GM20000 (cell line): ENCODE measurements at regions not wholly inside any gene's neighbourhood (a gene's known extent, or its start where the extent isn't known, plus 50 kb on each side); places are given as distances from the start of the nearest gene placed in this dataset.
"Not testable (repeated sequence)": the region's sequence is repeated elsewhere in the genome, so short reads cannot be mapped to it uniquely, and the experiment has no call there.

Experiments used
- DNase-seq: peaks from one replicate; pipeline ENCODE4 v3.0.0; 2012; ENCODE audit warnings: low spot score
- TF ChIP-seq, protein P1 (sequence below): IDR thresholded peaks from 2 replicates; pipeline ENCODE4 v1.5.1; 2012; ENCODE audit warnings: mild to moderate bottlenecking, control low read depth; ENCODE audit errors: extremely low read depth, missing control alignments

DNA sequence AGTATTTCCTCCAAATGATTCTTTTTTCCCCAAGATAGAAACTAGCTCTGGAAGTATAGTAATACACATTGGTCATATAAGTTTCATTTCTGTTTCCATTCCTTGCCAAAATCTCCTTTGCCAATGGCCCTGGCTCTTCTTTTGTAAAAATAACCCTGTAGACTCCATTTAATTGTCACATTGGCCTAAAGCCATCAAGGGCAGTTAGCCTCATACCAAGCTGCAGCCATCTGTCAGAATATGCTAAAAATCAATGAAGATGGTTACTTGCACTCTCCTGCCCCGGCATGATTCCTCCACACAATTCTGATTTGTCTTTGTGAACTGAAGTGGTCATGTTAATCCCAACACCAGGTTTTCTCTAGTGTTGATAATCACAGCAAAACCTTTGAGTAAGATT is 380.5 kb downstream of the SH2D1A start:
- TF ChIP-seq, protein P1, sequence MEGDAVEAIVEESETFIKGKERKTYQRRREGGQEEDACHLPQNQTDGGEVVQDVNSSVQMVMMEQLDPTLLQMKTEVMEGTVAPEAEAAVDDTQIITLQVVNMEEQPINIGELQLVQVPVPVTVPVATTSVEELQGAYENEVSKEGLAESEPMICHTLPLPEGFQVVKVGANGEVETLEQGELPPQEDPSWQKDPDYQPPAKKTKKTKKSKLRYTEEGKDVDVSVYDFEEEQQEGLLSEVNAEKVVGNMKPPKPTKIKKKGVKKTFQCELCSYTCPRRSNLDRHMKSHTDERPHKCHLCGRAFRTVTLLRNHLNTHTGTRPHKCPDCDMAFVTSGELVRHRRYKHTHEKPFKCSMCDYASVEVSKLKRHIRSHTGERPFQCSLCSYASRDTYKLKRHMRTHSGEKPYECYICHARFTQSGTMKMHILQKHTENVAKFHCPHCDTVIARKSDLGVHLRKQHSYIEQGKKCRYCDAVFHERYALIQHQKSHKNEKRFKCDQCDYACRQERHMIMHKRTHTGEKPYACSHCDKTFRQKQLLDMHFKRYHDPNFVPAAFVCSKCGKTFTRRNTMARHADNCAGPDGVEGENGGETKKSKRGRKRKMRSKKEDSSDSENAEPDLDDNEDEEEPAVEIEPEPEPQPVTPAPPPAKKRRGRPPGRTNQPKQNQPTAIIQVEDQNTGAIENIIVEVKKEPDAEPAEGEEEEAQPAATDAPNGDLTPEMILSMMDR: no peak
- DNase-seq: no peak

DNA sequence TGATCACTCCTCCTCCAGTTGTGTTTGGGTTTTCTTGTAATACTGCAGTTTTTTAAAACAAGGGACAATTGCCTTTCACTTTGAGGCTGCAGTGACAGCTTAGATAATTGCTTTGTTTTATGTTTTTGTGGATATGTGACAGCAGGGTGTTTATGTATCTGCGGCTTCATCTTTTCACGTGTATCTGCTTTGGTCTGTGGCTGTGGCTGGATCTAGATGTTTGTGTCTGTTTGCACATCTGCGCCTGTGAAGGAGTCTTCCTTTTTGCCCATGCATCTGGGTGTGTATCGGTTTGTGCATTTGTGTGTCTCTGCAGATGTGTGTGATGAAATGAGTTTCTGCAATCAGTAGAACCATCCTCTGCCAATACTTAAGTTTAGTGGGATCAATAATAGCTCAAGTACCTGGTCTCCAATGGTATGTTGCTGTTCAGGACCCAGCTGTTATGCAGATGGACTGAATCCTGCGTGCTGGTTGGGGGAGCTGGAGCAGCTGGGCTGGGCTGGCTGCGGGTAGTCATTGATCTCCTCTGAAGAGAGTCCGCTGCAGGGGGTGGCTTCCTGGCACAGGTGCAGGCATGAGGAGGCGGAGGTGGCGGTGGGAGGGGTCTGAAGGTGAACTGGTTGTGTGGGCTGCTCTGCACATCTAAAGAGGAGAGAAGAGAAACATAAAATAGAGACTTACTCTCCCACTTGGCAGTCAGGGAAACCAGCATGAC is 390.3 kb downstream of the SH2D1A start:
- DNase-seq: no peak
- TF ChIP-seq, protein P1: no peak

DNA sequence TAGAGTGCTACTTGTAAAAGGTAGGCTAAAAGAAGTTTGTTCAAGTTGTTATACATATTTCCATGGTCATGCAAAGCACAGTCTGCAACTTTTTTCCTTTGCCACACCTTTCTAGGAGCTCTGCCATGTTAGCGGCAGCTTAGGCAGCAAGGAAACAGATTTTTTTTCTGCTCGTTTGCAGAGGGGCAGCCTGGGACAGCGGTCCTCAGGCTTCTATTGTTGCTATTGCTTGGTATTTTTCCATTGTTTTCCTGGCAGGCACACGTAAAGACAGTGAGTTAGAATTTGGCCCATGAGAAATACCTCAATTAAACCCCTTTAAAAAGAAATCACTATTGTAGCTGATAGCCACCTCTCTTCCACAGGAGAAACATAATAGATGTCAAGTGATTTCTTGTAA is 391.4 kb downstream of the SH2D1A start:
- TF ChIP-seq, protein P1: no peak
- no peak for DNase-seq

DNA sequence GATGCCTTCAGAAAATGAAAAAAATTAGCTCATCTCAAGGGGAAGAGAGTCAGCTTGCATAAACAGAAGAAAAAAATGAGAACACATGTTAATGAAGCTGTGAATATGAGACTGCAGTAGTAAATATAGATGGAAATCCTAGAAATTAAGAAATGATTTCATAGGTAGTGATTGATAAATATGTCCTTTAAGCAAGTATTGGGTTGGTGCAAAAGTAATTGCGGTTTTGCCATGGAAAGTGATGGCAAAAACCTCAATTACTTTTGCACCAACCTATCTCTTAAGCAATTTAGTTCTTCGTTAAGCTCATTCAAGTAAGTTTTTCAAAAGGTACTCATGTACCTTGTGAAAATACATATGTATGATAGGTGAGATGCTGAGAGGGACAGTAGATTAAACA is 400.9 kb downstream of the SH2D1A start:
- no peak for DNase-seq
- TF ChIP-seq, protein P1: no peak

DNA sequence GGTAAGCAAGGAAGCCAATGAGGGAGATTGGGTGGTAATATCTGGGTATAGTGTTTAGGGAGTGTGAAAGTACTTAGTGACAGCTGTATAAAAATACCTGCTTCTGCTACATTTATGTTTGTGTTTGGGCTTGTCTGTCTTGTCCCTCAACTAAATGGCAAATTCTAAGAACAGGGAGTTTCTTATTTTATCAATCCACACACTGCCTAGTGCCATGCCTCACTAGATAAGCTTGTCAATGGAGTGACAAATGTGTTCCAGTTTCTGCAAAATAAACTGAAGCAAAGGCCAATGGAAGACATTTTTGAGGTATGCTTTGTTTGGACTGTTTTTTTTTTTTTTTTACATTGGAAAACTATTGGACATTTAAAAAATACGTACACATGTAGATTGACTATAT is 418.0 kb downstream of the SH2D1A start:
- TF ChIP-seq, protein P1: no peak
- DNase-seq: no peak

DNA sequence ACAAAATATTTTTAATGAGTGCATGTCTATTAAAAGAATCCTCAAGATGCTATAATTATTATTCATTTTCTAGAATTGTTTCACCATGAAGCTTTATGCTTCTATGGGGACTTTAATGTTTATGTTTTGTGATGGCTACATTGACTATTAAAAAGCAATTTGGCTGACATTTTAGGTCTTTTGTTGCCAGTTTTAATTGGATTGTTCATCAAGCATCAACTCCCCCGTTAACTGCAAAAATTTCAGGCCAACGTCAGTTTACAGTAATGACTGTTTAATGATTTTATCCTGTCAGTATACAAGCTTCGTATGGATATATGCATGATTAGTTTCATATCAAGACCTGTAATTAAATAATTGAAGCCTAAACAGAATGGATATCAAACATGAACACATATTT is 422.8 kb downstream of the SH2D1A start:
- DNase-seq: no peak
- TF ChIP-seq, protein P1: no peak

DNA sequence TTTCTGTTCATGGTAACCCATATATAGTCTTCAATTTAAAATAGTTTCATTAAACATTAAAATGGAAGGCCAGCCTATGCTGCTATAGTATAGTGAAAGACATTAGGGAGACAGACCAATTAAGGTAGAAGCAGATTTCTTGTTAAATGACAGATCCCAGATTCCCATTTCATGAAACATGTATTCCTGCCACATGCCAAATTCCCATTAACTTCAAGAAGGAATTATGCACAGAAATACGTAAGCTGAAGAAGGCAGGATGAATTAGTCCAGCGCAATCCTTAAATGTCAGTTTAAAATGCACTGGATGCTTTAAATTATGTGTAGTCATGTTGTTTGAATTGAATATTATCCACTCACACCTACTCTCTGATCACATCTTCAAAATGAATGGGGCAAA is 424.9 kb downstream of the SH2D1A start:
- DNase-seq: no peak
- TF ChIP-seq, protein P1: no peak

DNA sequence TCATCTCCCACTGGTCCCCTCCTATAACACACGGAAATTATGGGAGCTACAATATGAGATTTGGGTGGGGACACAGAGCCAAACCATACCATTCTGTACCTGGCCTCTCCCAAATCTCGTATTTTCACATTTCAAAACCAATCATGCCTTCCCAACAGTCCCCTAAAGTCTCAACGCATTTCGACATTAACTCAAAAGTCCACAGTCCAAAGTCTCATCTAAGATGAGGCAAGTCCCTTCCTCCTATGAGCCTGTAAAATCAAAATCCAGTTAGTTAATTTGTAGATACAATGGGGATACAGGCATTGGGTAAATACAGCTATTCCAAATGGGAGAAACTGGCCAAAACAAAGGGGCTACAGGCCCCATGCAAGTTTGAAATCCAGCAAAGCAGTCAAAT is 441.9 kb downstream of the SH2D1A start:
- DNase-seq: not testable (repeated sequence)

DNA sequence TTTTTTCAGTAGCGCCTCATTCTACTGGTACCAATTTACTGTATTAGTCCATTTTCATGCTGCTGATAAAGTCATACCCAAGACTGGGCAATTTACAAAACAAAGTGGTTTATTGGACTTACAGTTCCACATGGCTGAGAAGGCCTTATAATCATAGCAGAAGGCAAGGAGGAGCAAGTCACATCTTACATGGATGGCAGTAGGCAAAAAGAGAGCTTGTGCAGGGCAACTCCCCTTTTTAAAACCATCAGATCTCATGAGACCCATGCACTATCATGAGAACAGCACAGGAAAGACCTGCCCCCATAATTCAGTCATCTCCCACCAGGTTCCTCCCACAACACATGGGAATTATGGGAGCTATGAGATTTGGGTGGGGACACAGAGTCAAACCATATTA is 443.5 kb downstream of the SH2D1A start:
- not testable (repeated sequence) for DNase-seq
